Neutrophil (primary cell): ENCODE measurements at regions not wholly inside any gene's neighbourhood (a gene's known extent, or its start where the extent isn't known, plus 50 kb on each side); places are given as distances from the start of the nearest gene placed in this dataset.

Experiments used
- H3K27ac ChIP-seq: fragments of 200-600 bp; sonication (generic); 2 replicates; pipeline ENCODE4 v1.5.1; 2016; ENCODE audit warnings: mild to moderate bottlenecking, moderate library complexity
- H3K27me3 ChIP-seq: fragments of 200-600 bp; sonication (generic); 2 replicates; pipeline ENCODE4 v1.6.0; 2016; ENCODE audit warnings: mild to moderate bottlenecking
- H3K36me3 ChIP-seq: fragments of 200-600 bp; sonication (generic); 2 replicates; pipeline ENCODE4 v1.5.1; 2017
- H3K4me1 ChIP-seq, 2 experiments: fragments of 200-600 bp in 1 of 2; sonication (generic) in 1 of 2; 1 replicate in 1 of 2; 2 replicates in 1 of 2; pipeline versions ENCODE4 v1.5.1 to v1.6.1; 2013 to 2016; ENCODE audit warnings: low read depth in 1 of 2, low read length in 1 of 2, mild to moderate bottlenecking in 1 of 2, moderate library complexity in 1 of 2; ENCODE audit not compliant: control insufficient read depth in 1 of 2, insufficient read depth in 1 of 2
- H3K4me3 ChIP-seq, 2 experiments: fragments of 200-600 bp in 1 of 2; sonication (generic) in 1 of 2; 1 replicate in 1 of 2; 2 replicates in 1 of 2; pipeline ENCODE4 v1.5.1; 2013 to 2016; ENCODE audit warnings: low read depth in 1 of 2, low read length in 1 of 2, mild to moderate bottlenecking in 1 of 2, moderate library complexity in 1 of 2
- H3K9me3 ChIP-seq: fragments of 200-600 bp; sonication (generic); 2 replicates; pipeline ENCODE4 v1.5.1; 2016
- CTCF ChIP-seq: fragments of 200-600 bp; sonication (generic); IDR thresholded peaks from 2 replicates; pipeline ENCODE4 v1.5.1; 2016; ENCODE audit warnings: antibody characterized with exemption

- Histone ChIP-seq H3K27ac (no peak overlapping the region), H3K36me3 (no peaks in the 10 kb centered on the region), H3K4me3 (no peak overlapping the region), H3K27me3 (no peaks in the 10 kb centered on the region), H3K4me1 (peaks cover 15 to 16% of the 10 kb centered on the region in 2 experiments), H3K9me3 (no peaks in the 10 kb centered on the region)
- TF ChIP-seq CTCF: no peak
Measured at GRCh38 chr12:92028441-92028709, 117.3 kb downstream of the BTG1 start.

- peaks cover 15 to 16% of the 10 kb centered on the region in 2 experiments for H3K4me1 ChIP-seq
Measured at GRCh38 chr12:92027701-92028440, 117.8 kb downstream of the BTG1 start.

GRCh38 chr12:92027243-92027642 is 118.4 kb downstream of the BTG1 start:
- Histone ChIP-seq H3K27ac (no peak overlapping the region), H3K4me3 (no peak overlapping the region), H3K4me1 (peaks cover 15 to 16% of the 10 kb centered on the region in 2 experiments), H3K9me3 (no peaks in the 10 kb centered on the region), H3K27me3 (no peaks in the 10 kb centered on the region), H3K36me3 (no peaks in the 10 kb centered on the region)
- no peak for TF ChIP-seq CTCF

More at GRCh38 chr12:92027701-92028440, 117.8 kb downstream of the BTG1 start:
- TF ChIP-seq CTCF: no peak
- Histone ChIP-seq H3K9me3 (no peaks in the 10 kb centered on the region), H3K4me3 (no peak overlapping the region), H3K27ac (no peak overlapping the region), H3K36me3 (no peaks in the 10 kb centered on the region), H3K27me3 (no peaks in the 10 kb centered on the region)

- no peak for TF ChIP-seq CTCF
Measured at GRCh38 chr12:92025462-92026207, 120.0 kb downstream of the BTG1 start.

GRCh38 chr12:92022093-92022492 is 123.6 kb downstream of the BTG1 start:
- no peaks in the 10 kb centered on the region for H3K27me3 ChIP-seq
- no peaks in the 10 kb centered on the region for H3K36me3 ChIP-seq
- H3K9me3 ChIP-seq: no peaks in the 10 kb centered on the region
- H3K27ac ChIP-seq: no peak overlapping the region
- H3K4me1 ChIP-seq: no peaks in the 10 kb centered on the region
- H3K4me3 ChIP-seq: no peak overlapping the region
- no peak for TF ChIP-seq CTCF

More at GRCh38 chr12:92025462-92026207, 120.0 kb downstream of the BTG1 start:
- Histone ChIP-seq H3K4me1 (peaks cover 13% of the 10 kb centered on the region in 2 experiments), H3K27ac (no peak overlapping the region), H3K36me3 (no peaks in the 10 kb centered on the region), H3K27me3 (no peaks in the 10 kb centered on the region), H3K4me3 (no peak overlapping the region), H3K9me3 (no peaks in the 10 kb centered on the region)
